ENCODE measurements at regions not wholly inside any gene's neighbourhood (a gene's known extent, or its start where the extent isn't known, plus 50 kb on each side); places are given as distances from the start of the nearest gene placed in this dataset.

DNA sequence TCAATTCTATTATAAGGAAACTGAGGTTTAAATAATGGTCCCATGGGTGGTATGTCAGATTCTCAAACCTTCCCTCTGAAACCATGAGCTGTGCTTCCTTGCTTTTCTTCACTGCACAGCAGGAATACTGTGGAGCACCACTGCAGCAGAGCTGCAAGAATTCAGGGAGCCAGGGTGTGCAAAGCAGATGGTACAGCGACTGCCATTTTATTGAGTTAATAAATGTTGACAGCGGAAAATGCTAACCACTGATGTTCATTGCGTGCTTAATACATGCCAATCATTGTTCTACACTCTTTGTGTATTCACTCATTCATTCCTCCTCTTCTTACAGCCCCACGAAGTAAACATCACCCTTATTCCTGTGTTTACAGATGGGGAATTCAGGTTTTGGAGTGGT lies 152.2 kb upstream of the THSD7B start:
- TF ChIP-seq, protein P1, sequence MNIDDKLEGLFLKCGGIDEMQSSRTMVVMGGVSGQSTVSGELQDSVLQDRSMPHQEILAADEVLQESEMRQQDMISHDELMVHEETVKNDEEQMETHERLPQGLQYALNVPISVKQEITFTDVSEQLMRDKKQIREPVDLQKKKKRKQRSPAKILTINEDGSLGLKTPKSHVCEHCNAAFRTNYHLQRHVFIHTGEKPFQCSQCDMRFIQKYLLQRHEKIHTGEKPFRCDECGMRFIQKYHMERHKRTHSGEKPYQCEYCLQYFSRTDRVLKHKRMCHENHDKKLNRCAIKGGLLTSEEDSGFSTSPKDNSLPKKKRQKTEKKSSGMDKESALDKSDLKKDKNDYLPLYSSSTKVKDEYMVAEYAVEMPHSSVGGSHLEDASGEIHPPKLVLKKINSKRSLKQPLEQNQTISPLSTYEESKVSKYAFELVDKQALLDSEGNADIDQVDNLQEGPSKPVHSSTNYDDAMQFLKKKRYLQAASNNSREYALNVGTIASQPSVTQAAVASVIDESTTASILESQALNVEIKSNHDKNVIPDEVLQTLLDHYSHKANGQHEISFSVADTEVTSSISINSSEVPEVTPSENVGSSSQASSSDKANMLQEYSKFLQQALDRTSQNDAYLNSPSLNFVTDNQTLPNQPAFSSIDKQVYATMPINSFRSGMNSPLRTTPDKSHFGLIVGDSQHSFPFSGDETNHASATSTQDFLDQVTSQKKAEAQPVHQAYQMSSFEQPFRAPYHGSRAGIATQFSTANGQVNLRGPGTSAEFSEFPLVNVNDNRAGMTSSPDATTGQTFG (tag by site-specific recombination; IDR thresholded peaks at IDR 0.05; ENCODE audit: borderline replicate concordance), result no peak
- no peak for TF ChIP-seq GLIS1 (tag by site-specific recombination; IDR thresholded peaks at IDR 0.05)
